ENCODE measurements at regions not wholly inside any gene's neighbourhood (a gene's known extent, or its start where the extent isn't known, plus 50 kb on each side); places are given as distances from the start of the nearest gene placed in this dataset.
A peak's percentile ranks its signal among the peaks of the same experiment; 100 is the strongest.

GRCh38 chr17:13922885-13923284 lies 146.4 kb upstream of the COX10 start:
- no peaks in the 10 kb centered on the region for H3K9me3 ChIP-seq (ENCODE audit: control insufficient read depth in 4 of 4, low read length in 3 of 4)
- DNase-seq (ENCODE audit: low spot score): no peak
- no peak overlapping the region for H3K9ac ChIP-seq (ENCODE audit: low read depth in 1 of 2, low read length in 2 of 2)
- 94% methylated on average over 5 of the region's 5 CpGs for WGBS
- TF ChIP-seq ZBTB33 (IDR thresholded peaks at IDR 0.05) (no peak), TAF1 (conservative IDR thresholded peaks at IDR 0.05) (no peak), GABPA (IDR thresholded peaks at IDR 0.05 in 1 of 2, conservative IDR thresholded peaks at IDR 0.05 in 1 of 2) (no peak), NR2F2 (IDR thresholded peaks at IDR 0.05) (no peak), HNF4A (conservative IDR thresholded peaks at IDR 0.05) (no peak), JUND (IDR thresholded peaks at IDR 0.05) (no peak), EGR1 (IDR thresholded peaks at IDR 0.05; ENCODE audit: low read depth in 2 of 2) (no peak), SP1 (IDR thresholded peaks at IDR 0.05) (no peak), FOXA1 (IDR thresholded peaks at IDR 0.05) (no peak), RAD21 (IDR thresholded peaks at IDR 0.05) (no peak)
- TF ChIP-seq, protein P1, sequence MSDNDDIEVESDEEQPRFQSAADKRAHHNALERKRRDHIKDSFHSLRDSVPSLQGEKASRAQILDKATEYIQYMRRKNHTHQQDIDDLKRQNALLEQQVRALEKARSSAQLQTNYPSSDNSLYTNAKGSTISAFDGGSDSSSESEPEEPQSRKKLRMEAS (IDR thresholded peaks at IDR 0.05): no peak
- H3K27ac ChIP-seq (ENCODE audit: low read depth in 1 of 2, low read length in 2 of 2): no peak overlapping the region
- H3K36me3 ChIP-seq (ENCODE audit: control insufficient read depth in 4 of 4, insufficient read depth in 3 of 4, low read depth in 1 of 4, low read length in 3 of 4): no peaks in the 10 kb centered on the region
- no peak overlapping the region for H3K4me3 ChIP-seq (ENCODE audit: low read depth in 1 of 3, low read length in 3 of 3)
- H3K27me3 ChIP-seq (ENCODE audit: control insufficient read depth in 4 of 4, insufficient read depth in 4 of 4, low read length in 3 of 4): no peaks in the 10 kb centered on the region
- peaks cover 0 to 36% (median 28%) of the 10 kb centered on the region in 4 donors for H3K4me1 ChIP-seq (ENCODE audit: control insufficient read depth in 4 of 4, insufficient read depth in 4 of 4, low read length in 3 of 4)

GRCh38 chr17:13925579-13925978 lies 143.7 kb upstream of the COX10 start:
- Histone ChIP-seq H3K9ac (ENCODE audit: low read depth in 1 of 2, low read length in 2 of 2) (no peak overlapping the region), H3K27me3 (ENCODE audit: control insufficient read depth in 4 of 4, insufficient read depth in 4 of 4, low read length in 3 of 4) (no peaks in the 10 kb centered on the region), H3K27ac (ENCODE audit: low read depth in 1 of 2, low read length in 2 of 2) (no peak overlapping the region), H3K9me3 (ENCODE audit: control insufficient read depth in 4 of 4, low read length in 3 of 4) (no peaks in the 10 kb centered on the region), H3K4me1 (ENCODE audit: control insufficient read depth in 4 of 4, insufficient read depth in 4 of 4, low read length in 3 of 4) (peaks cover 0 to 14% (median 8%) of the 10 kb centered on the region in 4 donors), H3K36me3 (ENCODE audit: control insufficient read depth in 4 of 4, insufficient read depth in 3 of 4, low read depth in 1 of 4, low read length in 3 of 4) (no peaks in the 10 kb centered on the region), H3K4me3 (ENCODE audit: low read depth in 1 of 3, low read length in 3 of 3) (no peak overlapping the region)
- TF ChIP-seq, protein P2, sequence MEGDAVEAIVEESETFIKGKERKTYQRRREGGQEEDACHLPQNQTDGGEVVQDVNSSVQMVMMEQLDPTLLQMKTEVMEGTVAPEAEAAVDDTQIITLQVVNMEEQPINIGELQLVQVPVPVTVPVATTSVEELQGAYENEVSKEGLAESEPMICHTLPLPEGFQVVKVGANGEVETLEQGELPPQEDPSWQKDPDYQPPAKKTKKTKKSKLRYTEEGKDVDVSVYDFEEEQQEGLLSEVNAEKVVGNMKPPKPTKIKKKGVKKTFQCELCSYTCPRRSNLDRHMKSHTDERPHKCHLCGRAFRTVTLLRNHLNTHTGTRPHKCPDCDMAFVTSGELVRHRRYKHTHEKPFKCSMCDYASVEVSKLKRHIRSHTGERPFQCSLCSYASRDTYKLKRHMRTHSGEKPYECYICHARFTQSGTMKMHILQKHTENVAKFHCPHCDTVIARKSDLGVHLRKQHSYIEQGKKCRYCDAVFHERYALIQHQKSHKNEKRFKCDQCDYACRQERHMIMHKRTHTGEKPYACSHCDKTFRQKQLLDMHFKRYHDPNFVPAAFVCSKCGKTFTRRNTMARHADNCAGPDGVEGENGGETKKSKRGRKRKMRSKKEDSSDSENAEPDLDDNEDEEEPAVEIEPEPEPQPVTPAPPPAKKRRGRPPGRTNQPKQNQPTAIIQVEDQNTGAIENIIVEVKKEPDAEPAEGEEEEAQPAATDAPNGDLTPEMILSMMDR (IDR thresholded peaks at IDR 0.05; ENCODE audit: low read depth, low read length, missing input control): peak; percentile 13
- no peak for TF ChIP-seq YY1 (IDR thresholded peaks at IDR 0.05)
- peak; percentile 39 to 70 for TF ChIP-seq RAD21 (IDR thresholded peaks at IDR 0.05)
- 93% methylated on average over 5 of the region's 5 CpGs for WGBS
- no peak for DNase-seq (ENCODE audit: low spot score)

GRCh38 chr17:13931111-13931526 lies 138.2 kb upstream of the COX10 start:
- 90% methylated on average over 3 of the region's 3 CpGs for WGBS

More at GRCh38 chr17:13931111-13931526, 138.2 kb upstream of the COX10 start:
- DNase-seq (ENCODE audit: low spot score): no peak
- Histone ChIP-seq H3K9ac (ENCODE audit: low read depth in 1 of 2, low read length in 2 of 2) (no peak overlapping the region), H3K36me3 (ENCODE audit: control insufficient read depth in 4 of 4, insufficient read depth in 3 of 4, low read depth in 1 of 4, low read length in 3 of 4) (no peaks in the 10 kb centered on the region), H3K27me3 (ENCODE audit: control insufficient read depth in 4 of 4, insufficient read depth in 4 of 4, low read length in 3 of 4) (no peaks in the 10 kb centered on the region), H3K9me3 (ENCODE audit: control insufficient read depth in 4 of 4, low read length in 3 of 4) (peaks cover 0 to 3% (median 2%) of the 10 kb centered on the region in 4 donors), H3K4me3 (ENCODE audit: low read depth in 1 of 3, low read length in 3 of 3) (no peak overlapping the region), H3K4me1 (ENCODE audit: control insufficient read depth in 4 of 4, insufficient read depth in 4 of 4, low read length in 3 of 4) (peaks cover 0 to 30% (median 19%) of the 10 kb centered on the region in 4 donors), H3K27ac (ENCODE audit: low read depth in 1 of 2, low read length in 2 of 2) (no peak overlapping the region)
- TF ChIP-seq, protein P3, sequence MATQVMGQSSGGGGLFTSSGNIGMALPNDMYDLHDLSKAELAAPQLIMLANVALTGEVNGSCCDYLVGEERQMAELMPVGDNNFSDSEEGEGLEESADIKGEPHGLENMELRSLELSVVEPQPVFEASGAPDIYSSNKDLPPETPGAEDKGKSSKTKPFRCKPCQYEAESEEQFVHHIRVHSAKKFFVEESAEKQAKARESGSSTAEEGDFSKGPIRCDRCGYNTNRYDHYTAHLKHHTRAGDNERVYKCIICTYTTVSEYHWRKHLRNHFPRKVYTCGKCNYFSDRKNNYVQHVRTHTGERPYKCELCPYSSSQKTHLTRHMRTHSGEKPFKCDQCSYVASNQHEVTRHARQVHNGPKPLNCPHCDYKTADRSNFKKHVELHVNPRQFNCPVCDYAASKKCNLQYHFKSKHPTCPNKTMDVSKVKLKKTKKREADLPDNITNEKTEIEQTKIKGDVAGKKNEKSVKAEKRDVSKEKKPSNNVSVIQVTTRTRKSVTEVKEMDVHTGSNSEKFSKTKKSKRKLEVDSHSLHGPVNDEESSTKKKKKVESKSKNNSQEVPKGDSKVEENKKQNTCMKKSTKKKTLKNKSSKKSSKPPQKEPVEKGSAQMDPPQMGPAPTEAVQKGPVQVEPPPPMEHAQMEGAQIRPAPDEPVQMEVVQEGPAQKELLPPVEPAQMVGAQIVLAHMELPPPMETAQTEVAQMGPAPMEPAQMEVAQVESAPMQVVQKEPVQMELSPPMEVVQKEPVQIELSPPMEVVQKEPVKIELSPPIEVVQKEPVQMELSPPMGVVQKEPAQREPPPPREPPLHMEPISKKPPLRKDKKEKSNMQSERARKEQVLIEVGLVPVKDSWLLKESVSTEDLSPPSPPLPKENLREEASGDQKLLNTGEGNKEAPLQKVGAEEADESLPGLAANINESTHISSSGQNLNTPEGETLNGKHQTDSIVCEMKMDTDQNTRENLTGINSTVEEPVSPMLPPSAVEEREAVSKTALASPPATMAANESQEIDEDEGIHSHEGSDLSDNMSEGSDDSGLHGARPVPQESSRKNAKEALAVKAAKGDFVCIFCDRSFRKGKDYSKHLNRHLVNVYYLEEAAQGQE (IDR thresholded peaks at IDR 0.05): no peak
- no peak for TF ChIP-seq GABPA (IDR thresholded peaks at IDR 0.05 in 1 of 2, conservative IDR thresholded peaks at IDR 0.05 in 1 of 2)
- no peak for TF ChIP-seq TAF1 (conservative IDR thresholded peaks at IDR 0.05)
- no peak for TF ChIP-seq NR2F2 (IDR thresholded peaks at IDR 0.05)
- TF ChIP-seq, protein P2 (IDR thresholded peaks at IDR 0.05; ENCODE audit: low read depth, low read length, missing input control): no peak
- TF ChIP-seq JUND (IDR thresholded peaks at IDR 0.05): no peak
- no peak for TF ChIP-seq RXRA (IDR thresholded peaks at IDR 0.05)
- TF ChIP-seq ZBTB33 (IDR thresholded peaks at IDR 0.05): no peak
- no peak for TF ChIP-seq YY1 (IDR thresholded peaks at IDR 0.05)
- no peak for TF ChIP-seq EGR1 (IDR thresholded peaks at IDR 0.05; ENCODE audit: low read depth in 2 of 2)
- no peak for TF ChIP-seq RAD21 (IDR thresholded peaks at IDR 0.05)
